Endodermal cell (in vitro differentiated cells): ENCODE measurements at regions not wholly inside any gene's neighbourhood (a gene's known extent, or its start where the extent isn't known, plus 50 kb on each side); places are given as distances from the start of the nearest gene placed in this dataset.

Experiments
- DNase-seq: peaks from one replicate; pipeline ENCODE4 v3.0.0-alpha.2; 2017
- H3K27ac ChIP-seq: 2 replicates; pipeline ENCODE4 v1.5.1; 2013; ENCODE audit warnings: mild to moderate bottlenecking, low read depth, low read length, moderate library complexity
- H3K27me3 ChIP-seq: 2 replicates; pipeline ENCODE4 v1.6.1; 2013; ENCODE audit warnings: mild to moderate bottlenecking, low read length, moderate library complexity; ENCODE audit not compliant: insufficient read depth, control insufficient read depth, poor library complexity, severe bottlenecking
- H3K36me3 ChIP-seq: 2 replicates; pipeline ENCODE4 v1.7.0; 2013; ENCODE audit warnings: mild to moderate bottlenecking, low read length, moderate library complexity; ENCODE audit not compliant: control insufficient read depth, insufficient read depth
- H3K4me1 ChIP-seq: one replicate; pipeline ENCODE4 v1.7.0; 2013; ENCODE audit warnings: low read length; ENCODE audit not compliant: control insufficient read depth, insufficient read depth
- H3K4me3 ChIP-seq: 2 replicates; pipeline ENCODE4 v1.5.1; 2013; ENCODE audit warnings: mild to moderate bottlenecking, low read length, moderate library complexity
- H3K9ac ChIP-seq: 2 replicates; pipeline ENCODE4 v1.6.1; 2013; ENCODE audit warnings: mild to moderate bottlenecking, low read length, moderate library complexity; ENCODE audit not compliant: poor library complexity, severe bottlenecking; ENCODE audit errors: extremely low read depth
- H3K9me3 ChIP-seq: 2 replicates; pipeline ENCODE4 v1.6.1; 2013; ENCODE audit warnings: mild to moderate bottlenecking, low read length, moderate library complexity; ENCODE audit not compliant: control insufficient read depth
- H3K27ac Mint-ChIP-seq: 2 replicates; pipeline ENCODE4 v1.8.0; 2020; ENCODE audit warnings: mixed read lengths
- H3K27me3 Mint-ChIP-seq: 2 replicates; pipeline ENCODE4 v1.8.0; 2021; ENCODE audit warnings: mild to moderate bottlenecking, mixed read lengths; ENCODE audit not compliant: insufficient read depth
- H3K36me3 Mint-ChIP-seq: 2 replicates; pipeline ENCODE4 v1.8.0; 2020; ENCODE audit warnings: low read depth, mixed read lengths
- H3K4me1 Mint-ChIP-seq: 2 replicates; pipeline ENCODE4 v1.8.0; 2020; ENCODE audit warnings: mixed read lengths
- H3K4me3 Mint-ChIP-seq: 2 replicates; pipeline ENCODE4 v1.8.0; 2020; ENCODE audit warnings: mild to moderate bottlenecking, moderate library complexity, mixed read lengths
- H3K9me3 Mint-ChIP-seq: 2 replicates; pipeline ENCODE4 v1.8.0; 2020; ENCODE audit warnings: mild to moderate bottlenecking, mixed read lengths
- WGBS, 2 experiments: methylation state at CpG; one replicate each; pipeline versions ENCODE4 v1.1.5 to v1.1.7; 2013; ENCODE audit warnings: missing lambda C conversion rate in 2 of 2, mixed read lengths in 1 of 2; ENCODE audit not compliant: insufficient coverage in 1 of 2, insufficient read length in 1 of 2; 5-methylcytosine and 5-hydroxymethylcytosine counted together
- TF ChIP-seq, protein P1 (sequence below): fragments of 200-600 bp; sonication (generic); conservative IDR thresholded peaks from 2 replicates; pipeline ENCODE4 v1.5.0; 2021; ENCODE audit warnings: antibody characterized with exemption, mild to moderate bottlenecking

- WGBS, 2 experiments = 92 to 93% methylated on average over 3 of the region's 3 CpGs
- H3K9me3 Mint-ChIP-seq = peaks cover 2% of the 10 kb centered on the region
- TF ChIP-seq, protein P1, sequence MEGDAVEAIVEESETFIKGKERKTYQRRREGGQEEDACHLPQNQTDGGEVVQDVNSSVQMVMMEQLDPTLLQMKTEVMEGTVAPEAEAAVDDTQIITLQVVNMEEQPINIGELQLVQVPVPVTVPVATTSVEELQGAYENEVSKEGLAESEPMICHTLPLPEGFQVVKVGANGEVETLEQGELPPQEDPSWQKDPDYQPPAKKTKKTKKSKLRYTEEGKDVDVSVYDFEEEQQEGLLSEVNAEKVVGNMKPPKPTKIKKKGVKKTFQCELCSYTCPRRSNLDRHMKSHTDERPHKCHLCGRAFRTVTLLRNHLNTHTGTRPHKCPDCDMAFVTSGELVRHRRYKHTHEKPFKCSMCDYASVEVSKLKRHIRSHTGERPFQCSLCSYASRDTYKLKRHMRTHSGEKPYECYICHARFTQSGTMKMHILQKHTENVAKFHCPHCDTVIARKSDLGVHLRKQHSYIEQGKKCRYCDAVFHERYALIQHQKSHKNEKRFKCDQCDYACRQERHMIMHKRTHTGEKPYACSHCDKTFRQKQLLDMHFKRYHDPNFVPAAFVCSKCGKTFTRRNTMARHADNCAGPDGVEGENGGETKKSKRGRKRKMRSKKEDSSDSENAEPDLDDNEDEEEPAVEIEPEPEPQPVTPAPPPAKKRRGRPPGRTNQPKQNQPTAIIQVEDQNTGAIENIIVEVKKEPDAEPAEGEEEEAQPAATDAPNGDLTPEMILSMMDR = no peak
Measured at GRCh38 chr6:114537977-114538376, 195.2 kb upstream of the HS3ST5 start.

GRCh38 chr6:114534813-114535212 lies 192.0 kb upstream of the HS3ST5 start:
- Histone ChIP-seq H3K4me3 (no peak overlapping the region), H3K27me3 (no peaks in the 10 kb centered on the region), H3K9me3 (peaks cover 8% of the 10 kb centered on the region), H3K27ac (no peak overlapping the region), H3K36me3 (no peaks in the 10 kb centered on the region), H3K9ac (no peak overlapping the region), H3K4me1 (peaks cover 6% of the 10 kb centered on the region)
- Mint-ChIP-seq H3K4me3 (no peak overlapping the region), H3K36me3 (no peaks in the 10 kb centered on the region), H3K9me3 (peaks cover 2% of the 10 kb centered on the region), H3K27ac (peak overlapping the region; percentile 91), H3K27me3 (no peaks in the 10 kb centered on the region), H3K4me1 (peaks cover 32% of the 10 kb centered on the region)
- peak; percentile 61 for DNase-seq
- TF ChIP-seq, protein P1 = no peak
- 91 to 100% methylated on average over 1 to 4 of the region's 4 CpGs for WGBS, 2 experiments

More at GRCh38 chr6:114537977-114538376, 195.2 kb upstream of the HS3ST5 start:
- H3K27me3 Mint-ChIP-seq = no peaks in the 10 kb centered on the region
- peaks cover 26% of the 10 kb centered on the region for H3K4me1 Mint-ChIP-seq
- Histone ChIP-seq H3K27ac (no peak overlapping the region), H3K9ac (no peak overlapping the region), H3K36me3 (no peaks in the 10 kb centered on the region), H3K9me3 (peaks cover 26% of the 10 kb centered on the region), H3K4me3 (no peak overlapping the region), H3K4me1 (peaks cover 6% of the 10 kb centered on the region), H3K27me3 (no peaks in the 10 kb centered on the region)
- H3K27ac Mint-ChIP-seq = no peak overlapping the region
- DNase-seq = no peak
- H3K36me3 Mint-ChIP-seq = peaks cover 14% of the 10 kb centered on the region
- H3K4me3 Mint-ChIP-seq = no peak overlapping the region

GRCh38 chr6:114524081-114524480 lies 181.3 kb upstream of the HS3ST5 start:
- Histone ChIP-seq H3K27ac (no peak overlapping the region), H3K36me3 (no peaks in the 10 kb centered on the region), H3K9ac (no peak overlapping the region), H3K4me1 (no peaks in the 10 kb centered on the region), H3K9me3 (no peaks in the 10 kb centered on the region), H3K27me3 (no peaks in the 10 kb centered on the region), H3K4me3 (no peak overlapping the region)
- H3K4me3 Mint-ChIP-seq = no peak overlapping the region
- H3K27me3 Mint-ChIP-seq = no peaks in the 10 kb centered on the region
- peaks cover 8% of the 10 kb centered on the region for H3K4me1 Mint-ChIP-seq
- no peaks in the 10 kb centered on the region for H3K36me3 Mint-ChIP-seq
- no peak overlapping the region for H3K27ac Mint-ChIP-seq
- DNase-seq = no peak
- TF ChIP-seq, protein P1 = no peak
- H3K9me3 Mint-ChIP-seq = no peaks in the 10 kb centered on the region
